ENCODE measurements at regions not wholly inside any gene's neighbourhood (a gene's known extent, or its start where the extent isn't known, plus 50 kb on each side); places are given as distances from the start of the nearest gene placed in this dataset.

GRCh38 chr2:145078923-145079322, 559.0 kb upstream of the ZEB2 start:
- no peak for DNase-seq (ENCODE audit: low read depth, low spot score)

- no peak for DNase-seq (ENCODE audit: low read depth, low spot score)
These were observed 556.2 kb upstream of the ZEB2 start for GRCh38 chr2:145076085-145076484.

GRCh38 chr2:145075454-145076062, 555.6 kb upstream of the ZEB2 start:
- DNase-seq (ENCODE audit: low read depth, low spot score) = no peak

GRCh38 chr2:145070703-145071102, 550.8 kb upstream of the ZEB2 start:
- no peak for DNase-seq (ENCODE audit: low read depth, low spot score)

GRCh38 chr2:145068509-145068908, 548.6 kb upstream of the ZEB2 start:
- DNase-seq (ENCODE audit: low read depth, low spot score) = no peak

GRCh38 chr2:145067549-145068030, 547.7 kb upstream of the ZEB2 start:
- DNase-seq (ENCODE audit: low read depth, low spot score) = no peak

GRCh38 chr2:145066856-145067548, 547.1 kb upstream of the ZEB2 start:
- DNase-seq (ENCODE audit: low read depth, low spot score) = no peak

GRCh38 chr2:145066151-145066661, 546.3 kb upstream of the ZEB2 start:
- no peak for DNase-seq (ENCODE audit: low read depth, low spot score)

GRCh38 chr2:145065342-145065741, 545.4 kb upstream of the ZEB2 start:
- DNase-seq (ENCODE audit: low read depth, low spot score) = no peak

GRCh38 chr2:145064511-145064910, 544.6 kb upstream of the ZEB2 start:
- no peak for DNase-seq (ENCODE audit: low read depth, low spot score)

GRCh38 chr2:145060876-145061275, 541.0 kb upstream of the ZEB2 start:
- DNase-seq (ENCODE audit: low read depth, low spot score) = no peak

- DNase-seq (ENCODE audit: low read depth, low spot score) = no peak
These were observed 540.0 kb upstream of the ZEB2 start for GRCh38 chr2:145059914-145060313.

GRCh38 chr2:145059343-145059742, 539.4 kb upstream of the ZEB2 start:
- no peak for DNase-seq (ENCODE audit: low read depth, low spot score)

- no peak for DNase-seq (ENCODE audit: low read depth, low spot score)
These were observed 538.5 kb upstream of the ZEB2 start for GRCh38 chr2:145058457-145058856.

GRCh38 chr2:145055651-145056050, 535.7 kb upstream of the ZEB2 start:
- DNase-seq (ENCODE audit: low read depth, low spot score) = no peak

GRCh38 chr2:145050134-145050533, 530.2 kb upstream of the ZEB2 start:
- DNase-seq (ENCODE audit: low read depth, low spot score) = no peak

- no peak for DNase-seq (ENCODE audit: low read depth, low spot score)
These were observed 529.6 kb upstream of the ZEB2 start for GRCh38 chr2:145049475-145049874.

GRCh38 chr2:145047554-145047953, 527.6 kb upstream of the ZEB2 start:
- DNase-seq (ENCODE audit: low read depth, low spot score) = no peak

- DNase-seq (ENCODE audit: low read depth, low spot score) = no peak
These were observed 524.6 kb upstream of the ZEB2 start for GRCh38 chr2:145044491-145044890.

GRCh38 chr2:145043399-145043834, 523.5 kb upstream of the ZEB2 start:
- DNase-seq (ENCODE audit: low read depth, low spot score) = no peak

GRCh38 chr2:145041706-145042105, 521.8 kb upstream of the ZEB2 start:
- DNase-seq (ENCODE audit: low read depth, low spot score) = no peak

- DNase-seq (ENCODE audit: low read depth, low spot score) = no peak
These were observed 520.5 kb upstream of the ZEB2 start for GRCh38 chr2:145040433-145040832.

- no peak for DNase-seq (ENCODE audit: low read depth, low spot score)
These were observed 518.2 kb upstream of the ZEB2 start for GRCh38 chr2:145038041-145038525.

Data from astrocyte of the hippocampus (primary cell).